ENCODE measurements at regions not wholly inside any gene's neighbourhood (a gene's known extent, or its start where the extent isn't known, plus 50 kb on each side); places are given as distances from the start of the nearest gene placed in this dataset.

DNA sequence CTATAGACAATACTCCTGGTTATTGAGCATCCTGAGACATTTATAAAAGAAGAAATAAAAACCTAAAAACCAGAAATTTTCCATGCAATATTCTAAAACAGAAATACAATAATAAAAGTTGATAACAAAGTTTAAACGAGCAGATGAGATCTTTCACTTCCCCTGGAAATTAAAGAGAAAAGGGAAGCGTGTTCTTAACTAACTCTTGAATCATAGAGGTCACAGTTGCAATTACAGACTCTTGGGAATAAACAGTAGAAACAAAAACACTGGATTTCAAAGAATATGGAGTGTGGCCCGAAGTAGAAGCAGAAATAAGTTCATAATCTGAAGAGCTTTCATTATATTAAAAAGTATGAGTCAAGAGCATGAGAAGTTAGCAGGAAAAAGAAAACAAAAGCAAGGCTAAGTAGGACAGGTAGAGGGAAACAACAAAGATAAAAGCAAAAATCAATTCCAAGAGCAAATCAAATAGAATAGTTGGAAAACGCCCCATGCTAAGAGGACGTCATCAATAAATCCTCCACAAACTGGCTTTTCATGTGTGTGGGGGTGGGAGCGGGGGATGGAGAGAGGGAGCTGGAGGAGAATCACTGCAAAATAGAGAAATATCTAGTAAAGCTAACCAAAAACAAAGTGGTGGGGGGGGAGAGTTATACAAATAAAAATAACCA is 55.2 kb upstream of the C10orf71 start:
- peaks cover 0 to 6% of the 10 kb centered on the region in 2 donors for H3K27me3 Mint-ChIP-seq
- peak overlapping the region; percentile 70 to 80 for H3K4me3 Mint-ChIP-seq
- H3K4me1 Mint-ChIP-seq = peaks cover 19 to 30% of the 10 kb centered on the region in 2 donors

GRCh38 chr10:49243139-49243538 is 54.9 kb upstream of the TMEM273 start:
- Mint-ChIP-seq H3K27me3 (peaks cover 0 to 2% of the 10 kb centered on the region in 2 donors), H3K36me3 (peaks cover 3 to 6% of the 10 kb centered on the region in 2 donors), H3K4me1 (peaks cover 19 to 32% of the 10 kb centered on the region in 2 donors), H3K4me3 (peak overlapping the region; percentile 15 to 18), H3K27ac (peak overlapping the region; percentile 65), H3K9me3 (peaks cover 6% of the 10 kb centered on the region in 2 donors)
- ATAC-seq (replicated peaks) = peak; percentile 62 to 65
- no peak for DNase-seq

More for the DNA sequence above, 55.2 kb upstream of the C10orf71 start:
- Mint-ChIP-seq H3K36me3 (peaks cover 2 to 6% of the 10 kb centered on the region in 2 donors), H3K9me3 (peaks cover 8 to 10% of the 10 kb centered on the region in 2 donors), H3K27ac (peak overlapping the region; percentile 70)
- ATAC-seq (replicated peaks) = peak; percentile 90 to 92
- DNase-seq = no peak

DNA sequence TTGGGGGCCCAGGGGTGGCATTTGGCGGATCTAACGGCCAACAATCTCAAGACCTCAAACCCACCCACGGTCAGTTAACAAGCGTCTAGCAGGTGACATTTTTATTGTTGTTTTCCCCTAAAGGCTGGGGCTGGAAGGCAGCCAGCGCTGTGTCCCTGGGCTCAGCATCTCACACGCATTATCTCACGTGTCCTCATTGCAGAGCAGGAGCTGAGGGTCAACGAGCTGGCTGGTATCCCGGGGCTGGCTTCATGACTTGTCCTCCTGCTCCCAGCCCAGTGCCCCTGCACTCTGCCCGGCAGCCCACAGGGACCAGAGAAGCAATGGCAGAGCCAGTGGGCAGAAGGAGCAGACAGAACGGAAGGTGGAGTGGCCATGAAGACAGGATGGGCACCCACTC is 54.4 kb upstream of the TMEM273 start:
- no peak for DNase-seq
- Mint-ChIP-seq H3K36me3 (peaks cover 7% of the 10 kb centered on the region in 2 donors), H3K9me3 (peaks cover 7 to 9% of the 10 kb centered on the region in 2 donors), H3K27me3 (no peaks in the 10 kb centered on the region), H3K4me3 (no peak overlapping the region), H3K27ac (peak overlapping the region; percentile 65), H3K4me1 (peaks cover 22 to 36% of the 10 kb centered on the region in 2 donors)
- no peak for ATAC-seq (replicated peaks)

DNA sequence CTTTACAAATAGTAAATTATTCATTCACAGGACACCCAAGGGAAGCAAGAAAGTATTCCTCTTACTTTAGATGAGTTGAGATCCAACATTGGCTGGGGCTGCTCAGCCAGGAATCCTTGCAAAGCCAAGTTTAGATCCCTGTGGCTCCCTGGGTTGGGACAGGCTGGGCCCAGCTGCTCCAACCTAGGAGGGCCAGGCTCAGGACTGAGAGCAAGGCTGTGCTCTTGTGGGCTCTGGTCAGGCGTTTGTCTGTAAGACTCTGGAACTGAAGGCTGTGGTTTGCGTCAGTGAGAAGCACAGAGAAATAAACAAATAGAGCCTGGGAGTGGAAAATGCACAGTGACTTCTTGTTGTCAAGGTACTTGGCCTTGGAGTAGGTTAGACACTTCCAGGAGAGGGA is 53.2 kb upstream of the TMEM273 start:
- DNase-seq (no peak), ATAC-seq (replicated peaks) (no peak)
- peak overlapping the region; percentile 4 for H3K27ac Mint-ChIP-seq
- peaks cover 3 to 5% of the 10 kb centered on the region in 2 donors for H3K36me3 Mint-ChIP-seq
- H3K4me1 Mint-ChIP-seq = peaks cover 22 to 36% of the 10 kb centered on the region in 2 donors
- H3K27me3 Mint-ChIP-seq = no peaks in the 10 kb centered on the region
- H3K9me3 Mint-ChIP-seq = peaks cover 5 to 6% of the 10 kb centered on the region in 2 donors
- no peak overlapping the region for H3K4me3 Mint-ChIP-seq

- Mint-ChIP-seq H3K4me1 (peaks cover 22 to 36% of the 10 kb centered on the region in 2 donors), H3K36me3 (peaks cover 3 to 5% of the 10 kb centered on the region in 2 donors), H3K4me3 (no peak overlapping the region), H3K9me3 (peaks cover 5 to 6% of the 10 kb centered on the region in 2 donors), H3K27ac (no peak overlapping the region), H3K27me3 (no peaks in the 10 kb centered on the region)
- DNase-seq (no peak), ATAC-seq (replicated peaks) (no peak)
These were observed 52.8 kb upstream of the TMEM273 start for GRCh38 chr10:49240946-49241345.

Measured in stimulated activated naive B cell treated with anti-CD40 and anti-IgM and Interleukin-4, amounts not matched to agents 10 μg/mL and 1 μg/mL and 100 μg/mL, for 72 hours (primary cell).